ENCODE measurements at regions not wholly inside any gene's neighbourhood (a gene's known extent, or its start where the extent isn't known, plus 50 kb on each side); places are given as distances from the start of the nearest gene placed in this dataset.
"Not testable (repeated sequence)": the region's sequence is repeated elsewhere in the genome, so short reads cannot be mapped to it uniquely, and the experiment has no call there.

DNA sequence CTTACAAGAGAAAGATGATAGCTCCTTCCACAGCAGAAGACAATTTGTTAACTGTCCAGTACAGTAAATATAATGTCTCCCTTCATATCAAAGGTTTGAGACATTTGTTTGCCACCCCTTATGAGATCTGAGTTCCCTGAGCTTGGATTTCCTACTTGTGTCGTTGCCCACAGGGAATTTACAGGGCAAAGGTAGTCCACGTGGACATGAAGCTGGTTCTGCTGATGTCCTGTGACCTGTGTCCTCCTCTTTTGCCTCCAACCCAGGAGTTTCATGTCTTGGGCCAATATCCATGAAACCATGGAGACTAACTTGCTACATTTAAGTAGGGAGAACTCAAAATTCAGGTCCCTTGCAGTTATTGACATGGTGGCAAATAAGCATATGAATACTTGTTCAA is 172.2 kb upstream of the KCTD7 start:
- not testable (repeated sequence) for H3K27me3 ChIP-seq (ENCODE audit: control insufficient read depth, insufficient read depth, low read length); H3K9me3 ChIP-seq (ENCODE audit: control insufficient read depth, insufficient read depth, low read length); H3K36me3 ChIP-seq (ENCODE audit: control insufficient read depth, insufficient read depth, low read length); H3K9ac ChIP-seq (ENCODE audit: low read depth, low read length); H3K27ac ChIP-seq (ENCODE audit: low read depth, low read length); H3K4me3 ChIP-seq (ENCODE audit: low read depth, low read length); H3K4me1 ChIP-seq (ENCODE audit: control insufficient read depth, insufficient read depth, low read length)

- H3K27ac ChIP-seq (ENCODE audit: low read depth, low read length); H3K36me3 ChIP-seq (ENCODE audit: control insufficient read depth, insufficient read depth, low read length); H3K9me3 ChIP-seq (ENCODE audit: control insufficient read depth, insufficient read depth, low read length); H3K4me3 ChIP-seq (ENCODE audit: low read depth, low read length); H3K4me1 ChIP-seq (ENCODE audit: control insufficient read depth, insufficient read depth, low read length); H3K9ac ChIP-seq (ENCODE audit: low read depth, low read length); H3K27me3 ChIP-seq (ENCODE audit: control insufficient read depth, insufficient read depth, low read length): not testable (repeated sequence)
Measured at GRCh38 chr7:66458991-66459390, 169.7 kb upstream of the KCTD7 start.

GRCh38 chr7:66459783-66460413 is 168.8 kb upstream of the KCTD7 start:
- H3K4me3 ChIP-seq (ENCODE audit: low read depth, low read length); H3K9ac ChIP-seq (ENCODE audit: low read depth, low read length); H3K36me3 ChIP-seq (ENCODE audit: control insufficient read depth, insufficient read depth, low read length); H3K27me3 ChIP-seq (ENCODE audit: control insufficient read depth, insufficient read depth, low read length); H3K4me1 ChIP-seq (ENCODE audit: control insufficient read depth, insufficient read depth, low read length); H3K9me3 ChIP-seq (ENCODE audit: control insufficient read depth, insufficient read depth, low read length); H3K27ac ChIP-seq (ENCODE audit: low read depth, low read length): not testable (repeated sequence)

DNA sequence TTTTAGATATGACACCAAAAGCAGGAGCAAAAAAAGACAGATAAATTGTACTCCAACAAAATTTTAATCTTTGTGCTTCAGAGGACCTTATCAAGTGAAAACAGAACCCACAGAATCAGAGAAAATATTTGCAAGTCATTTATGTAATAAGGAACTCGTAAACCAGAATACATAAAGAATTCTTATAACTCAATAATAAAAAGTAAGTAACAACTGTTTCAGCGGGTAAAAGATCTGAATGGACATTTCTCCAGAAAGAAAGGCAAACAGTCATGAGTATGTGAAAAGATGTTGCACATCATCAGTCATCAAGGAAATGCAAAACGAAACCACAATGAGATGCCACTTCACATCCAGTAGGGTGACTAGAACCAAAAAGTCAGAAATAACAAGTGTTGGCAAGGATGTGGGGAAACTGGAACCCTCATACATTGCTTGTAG is 167.7 kb upstream of the KCTD7 start:
- Histone ChIP-seq H3K36me3 (ENCODE audit: control insufficient read depth, insufficient read depth, low read length) (no peaks in the 10 kb centered on the region; the same call in 1 of the 2 replicates), H3K9me3 (ENCODE audit: control insufficient read depth, insufficient read depth, low read length) (no peaks in the 10 kb centered on the region), H3K4me1 (ENCODE audit: control insufficient read depth, insufficient read depth, low read length) (no peaks in the 10 kb centered on the region), H3K27ac (ENCODE audit: low read depth, low read length) (no peak overlapping the region), H3K4me3 (ENCODE audit: low read depth, low read length) (no peak overlapping the region), H3K27me3 (ENCODE audit: control insufficient read depth, insufficient read depth, low read length) (no peaks in the 10 kb centered on the region), H3K9ac (ENCODE audit: low read depth, low read length) (no peak overlapping the region)

DNA sequence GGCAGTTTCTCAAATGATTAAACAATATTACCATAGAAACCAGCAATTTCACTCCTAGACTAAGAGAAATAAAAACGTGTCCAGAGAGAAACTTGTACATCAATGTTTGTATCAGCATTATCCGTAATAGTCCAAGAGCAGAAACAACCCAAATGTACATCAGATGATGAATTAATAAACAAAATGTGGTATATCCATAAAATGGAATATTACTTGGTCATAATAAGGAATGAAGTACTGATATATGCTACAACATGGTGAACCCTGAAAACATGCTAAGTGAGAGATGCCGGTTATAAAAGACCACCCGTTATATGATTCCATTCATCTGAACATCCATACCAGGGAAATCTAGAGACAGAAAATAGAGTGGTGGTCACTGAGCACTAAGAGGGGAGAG is 167.3 kb upstream of the KCTD7 start:
- H3K27me3 ChIP-seq (ENCODE audit: control insufficient read depth, insufficient read depth, low read length); H3K36me3 ChIP-seq (ENCODE audit: control insufficient read depth, insufficient read depth, low read length); H3K9me3 ChIP-seq (ENCODE audit: control insufficient read depth, insufficient read depth, low read length); H3K4me3 ChIP-seq (ENCODE audit: low read depth, low read length); H3K4me1 ChIP-seq (ENCODE audit: control insufficient read depth, insufficient read depth, low read length); H3K9ac ChIP-seq (ENCODE audit: low read depth, low read length); H3K27ac ChIP-seq (ENCODE audit: low read depth, low read length): not testable (repeated sequence)

- H3K4me3 ChIP-seq (ENCODE audit: low read depth, low read length); H3K9me3 ChIP-seq (ENCODE audit: control insufficient read depth, insufficient read depth, low read length); H3K36me3 ChIP-seq (ENCODE audit: control insufficient read depth, insufficient read depth, low read length); H3K4me1 ChIP-seq (ENCODE audit: control insufficient read depth, insufficient read depth, low read length); H3K27ac ChIP-seq (ENCODE audit: low read depth, low read length); H3K9ac ChIP-seq (ENCODE audit: low read depth, low read length); H3K27me3 ChIP-seq (ENCODE audit: control insufficient read depth, insufficient read depth, low read length): not testable (repeated sequence)
Measured at GRCh38 chr7:66462831-66463230, 165.8 kb upstream of the KCTD7 start.

- H3K27me3 ChIP-seq (ENCODE audit: control insufficient read depth, insufficient read depth, low read length), result no peaks in the 10 kb centered on the region
- no peak overlapping the region for H3K27ac ChIP-seq (ENCODE audit: low read depth, low read length)
- H3K4me1 ChIP-seq (ENCODE audit: control insufficient read depth, insufficient read depth, low read length), result no peaks in the 10 kb centered on the region
- H3K9me3 ChIP-seq (ENCODE audit: control insufficient read depth, insufficient read depth, low read length), result no peaks in the 10 kb centered on the region
- no peak overlapping the region for H3K9ac ChIP-seq (ENCODE audit: low read depth, low read length)
- no peaks in the 10 kb centered on the region; the same call in 1 of the 2 replicates for H3K36me3 ChIP-seq (ENCODE audit: control insufficient read depth, insufficient read depth, low read length)
- H3K4me3 ChIP-seq (ENCODE audit: low read depth, low read length), result no peak overlapping the region
Measured at GRCh38 chr7:66464059-66464458, 164.6 kb upstream of the KCTD7 start.

DNA sequence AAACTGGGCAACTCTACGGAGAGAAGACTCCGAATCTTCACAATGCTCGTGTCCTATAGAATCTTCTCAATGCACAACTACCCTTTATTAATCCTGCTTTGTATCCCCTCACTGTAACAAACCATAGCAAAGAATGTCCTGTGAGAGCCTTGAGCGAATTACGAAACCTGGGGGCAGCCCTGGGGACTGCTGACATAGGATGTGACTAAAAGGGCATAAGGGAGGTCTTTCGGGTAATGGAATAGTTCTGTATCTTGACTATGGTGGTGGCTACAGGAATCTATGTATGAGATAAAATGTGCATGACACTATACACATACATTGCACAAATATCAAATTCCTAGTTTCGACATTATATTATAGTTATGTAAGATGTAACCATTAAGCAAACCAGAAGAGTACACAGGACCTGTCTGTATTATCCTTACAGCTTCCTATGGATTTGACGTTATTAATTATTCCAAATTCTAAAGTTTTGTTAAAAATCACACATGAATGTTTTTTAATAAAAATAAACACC is 162.5 kb upstream of the KCTD7 start:
- H3K9ac ChIP-seq (ENCODE audit: low read depth, low read length), result no peak overlapping the region
- no peaks in the 10 kb centered on the region for H3K4me1 ChIP-seq (ENCODE audit: control insufficient read depth, insufficient read depth, low read length)
- H3K27ac ChIP-seq (ENCODE audit: low read depth, low read length), result no peak overlapping the region
- H3K27me3 ChIP-seq (ENCODE audit: control insufficient read depth, insufficient read depth, low read length), result no peaks in the 10 kb centered on the region
- no peak overlapping the region for H3K4me3 ChIP-seq (ENCODE audit: low read depth, low read length)
- no peaks in the 10 kb centered on the region for H3K9me3 ChIP-seq (ENCODE audit: control insufficient read depth, insufficient read depth, low read length)
- no peaks in the 10 kb centered on the region; the same call in 1 of the 2 replicates for H3K36me3 ChIP-seq (ENCODE audit: control insufficient read depth, insufficient read depth, low read length)

GRCh38 chr7:66467887-66468286 is 160.8 kb upstream of the KCTD7 start:
- no peak overlapping the region for H3K4me3 ChIP-seq (ENCODE audit: low read depth, low read length)
- no peaks in the 10 kb centered on the region for H3K27me3 ChIP-seq (ENCODE audit: control insufficient read depth, insufficient read depth, low read length)
- no peaks in the 10 kb centered on the region for H3K4me1 ChIP-seq (ENCODE audit: control insufficient read depth, insufficient read depth, low read length)
- no peak overlapping the region for H3K27ac ChIP-seq (ENCODE audit: low read depth, low read length)
- no peaks in the 10 kb centered on the region for H3K9me3 ChIP-seq (ENCODE audit: control insufficient read depth, insufficient read depth, low read length)
- no peak overlapping the region for H3K9ac ChIP-seq (ENCODE audit: low read depth, low read length)
- H3K36me3 ChIP-seq (ENCODE audit: control insufficient read depth, insufficient read depth, low read length), result no peaks in the 10 kb centered on the region; the same call in 1 of the 2 replicates

DNA sequence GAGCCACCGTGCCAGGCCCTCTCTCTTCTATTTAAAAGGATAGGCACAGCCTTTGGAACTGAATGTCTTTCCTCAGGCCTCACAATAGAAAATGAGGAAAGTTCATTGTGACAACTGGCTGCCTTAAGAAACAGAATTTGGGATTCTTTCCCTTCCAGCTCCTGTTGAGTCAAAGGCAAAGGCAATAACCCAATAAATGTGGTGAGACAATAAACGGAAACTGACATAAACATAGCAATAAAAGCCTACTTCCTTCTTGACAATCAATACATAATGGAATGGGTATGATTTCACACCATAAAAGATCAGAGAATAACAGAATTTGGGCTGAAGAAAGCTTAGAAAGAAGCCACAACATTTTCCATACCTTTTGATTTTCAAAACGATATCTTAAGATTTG is 155.6 kb upstream of the KCTD7 start:
- H3K27me3 ChIP-seq (ENCODE audit: control insufficient read depth, insufficient read depth, low read length); H3K9ac ChIP-seq (ENCODE audit: low read depth, low read length): not testable (repeated sequence)

GRCh38 chr7:66474441-66474840 is 154.2 kb upstream of the KCTD7 start:
- no peaks in the 10 kb centered on the region for H3K27me3 ChIP-seq (ENCODE audit: control insufficient read depth, insufficient read depth, low read length)
- no peak overlapping the region for H3K27ac ChIP-seq (ENCODE audit: low read depth, low read length)
- no peaks in the 10 kb centered on the region for H3K9me3 ChIP-seq (ENCODE audit: control insufficient read depth, insufficient read depth, low read length)
- H3K4me1 ChIP-seq (ENCODE audit: control insufficient read depth, insufficient read depth, low read length), result no peaks in the 10 kb centered on the region
- H3K9ac ChIP-seq (ENCODE audit: low read depth, low read length), result no peak overlapping the region
- no peak overlapping the region for H3K4me3 ChIP-seq (ENCODE audit: low read depth, low read length)
- H3K36me3 ChIP-seq (ENCODE audit: control insufficient read depth, insufficient read depth, low read length), result peaks cover 31% of the 10 kb centered on the region

More for the DNA sequence above, 155.6 kb upstream of the KCTD7 start:
- peaks cover 23% of the 10 kb centered on the region for H3K36me3 ChIP-seq (ENCODE audit: control insufficient read depth, insufficient read depth, low read length)
- not testable (repeated sequence) for H3K4me3 ChIP-seq (ENCODE audit: low read depth, low read length); H3K9me3 ChIP-seq (ENCODE audit: control insufficient read depth, insufficient read depth, low read length); H3K4me1 ChIP-seq (ENCODE audit: control insufficient read depth, insufficient read depth, low read length); H3K27ac ChIP-seq (ENCODE audit: low read depth, low read length)

Data from HUES48 (cell line).